AG04449 (cell line): ENCODE measurements at regions not wholly inside any gene's neighbourhood (a gene's known extent, or its start where the extent isn't known, plus 50 kb on each side); places are given as distances from the start of the nearest gene placed in this dataset.

Source experiments
- CTCF ChIA-PET: fragments of 350-600 bp; formaldehyde crosslinking; extraction: SDS; loops from one replicate; lab custom pipeline; 2021; ENCODE audit warnings: antibody characterized with exemption; lab: Yijun Ruan, JAX
- POLR2A ChIA-PET: fragments of 400-600, 350-600 bp; formaldehyde crosslinking; extraction: SDS; loops from one replicate; lab custom pipeline; 2020; ENCODE audit warnings: antibody characterized with exemption, inconsistent platforms; lab: Yijun Ruan, JAX
- DNase-seq: peaks from one replicate; pipeline ENCODE4 v3.0.0-alpha.2; 2010; ENCODE audit warnings: low read depth, low spot score
- H3K4me3 ChIP-seq: 2 replicates; pipeline ENCODE4 v1.5.1; 2011; ENCODE audit warnings: low read depth, mild to moderate bottlenecking, control low read depth, low read length
- TF ChIP-seq, protein P1 (sequence below): IDR thresholded peaks from one replicate; pipeline ENCODE4 v1.5.1; 2011; ENCODE audit warnings: mild to moderate bottlenecking, moderate library complexity, low read length, control low read depth, inconsistent platforms; ENCODE audit not compliant: insufficient read depth; ENCODE audit errors: missing control alignments

DNA sequence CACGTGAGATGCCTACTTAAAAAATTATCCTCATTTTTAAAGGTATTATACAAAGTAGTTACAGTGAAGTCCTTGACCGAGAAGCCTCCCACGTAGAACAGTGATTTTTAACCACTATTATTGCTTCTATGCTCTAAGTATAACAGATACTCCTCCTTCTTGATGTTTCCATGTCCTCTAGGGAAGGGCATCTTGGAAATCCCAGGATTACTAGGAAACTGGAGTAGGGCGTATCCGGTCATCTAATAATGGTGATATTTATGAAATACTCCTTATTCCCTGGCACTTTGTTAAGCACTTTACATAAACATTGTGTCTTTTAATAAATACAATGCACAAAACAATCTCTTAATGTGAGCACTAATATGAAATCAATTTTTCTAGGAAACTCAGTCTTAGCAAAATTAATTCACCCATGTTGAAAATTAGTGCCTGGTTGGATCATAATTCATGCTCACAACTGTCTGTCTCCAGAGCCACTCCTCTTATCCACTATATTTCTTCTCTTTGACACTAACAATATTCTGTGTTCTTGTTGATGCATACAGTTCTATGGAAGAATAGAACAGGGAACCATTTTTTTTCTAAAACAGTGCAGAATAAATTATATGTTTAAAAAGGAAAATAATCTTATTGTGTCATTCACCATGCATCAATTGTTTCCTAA, 128.6 kb upstream of the SEMA3E start:
- POLR2A ChIA-PET, result no interaction called here
- H3K4me3 ChIP-seq, result no peak overlapping the region
- TF ChIP-seq, protein P1, sequence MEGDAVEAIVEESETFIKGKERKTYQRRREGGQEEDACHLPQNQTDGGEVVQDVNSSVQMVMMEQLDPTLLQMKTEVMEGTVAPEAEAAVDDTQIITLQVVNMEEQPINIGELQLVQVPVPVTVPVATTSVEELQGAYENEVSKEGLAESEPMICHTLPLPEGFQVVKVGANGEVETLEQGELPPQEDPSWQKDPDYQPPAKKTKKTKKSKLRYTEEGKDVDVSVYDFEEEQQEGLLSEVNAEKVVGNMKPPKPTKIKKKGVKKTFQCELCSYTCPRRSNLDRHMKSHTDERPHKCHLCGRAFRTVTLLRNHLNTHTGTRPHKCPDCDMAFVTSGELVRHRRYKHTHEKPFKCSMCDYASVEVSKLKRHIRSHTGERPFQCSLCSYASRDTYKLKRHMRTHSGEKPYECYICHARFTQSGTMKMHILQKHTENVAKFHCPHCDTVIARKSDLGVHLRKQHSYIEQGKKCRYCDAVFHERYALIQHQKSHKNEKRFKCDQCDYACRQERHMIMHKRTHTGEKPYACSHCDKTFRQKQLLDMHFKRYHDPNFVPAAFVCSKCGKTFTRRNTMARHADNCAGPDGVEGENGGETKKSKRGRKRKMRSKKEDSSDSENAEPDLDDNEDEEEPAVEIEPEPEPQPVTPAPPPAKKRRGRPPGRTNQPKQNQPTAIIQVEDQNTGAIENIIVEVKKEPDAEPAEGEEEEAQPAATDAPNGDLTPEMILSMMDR, result no peak
- no peak for DNase-seq
- CTCF ChIA-PET, result no interaction called here

- CTCF ChIA-PET, result no interaction called here
- DNase-seq, result no peak
- TF ChIP-seq, protein P1, result no peak
- POLR2A ChIA-PET, result no interaction called here
- H3K4me3 ChIP-seq, result no peak overlapping the region
Observed at GRCh38 chr7:83769407-83769806, 120.5 kb upstream of the SEMA3E start.

DNA sequence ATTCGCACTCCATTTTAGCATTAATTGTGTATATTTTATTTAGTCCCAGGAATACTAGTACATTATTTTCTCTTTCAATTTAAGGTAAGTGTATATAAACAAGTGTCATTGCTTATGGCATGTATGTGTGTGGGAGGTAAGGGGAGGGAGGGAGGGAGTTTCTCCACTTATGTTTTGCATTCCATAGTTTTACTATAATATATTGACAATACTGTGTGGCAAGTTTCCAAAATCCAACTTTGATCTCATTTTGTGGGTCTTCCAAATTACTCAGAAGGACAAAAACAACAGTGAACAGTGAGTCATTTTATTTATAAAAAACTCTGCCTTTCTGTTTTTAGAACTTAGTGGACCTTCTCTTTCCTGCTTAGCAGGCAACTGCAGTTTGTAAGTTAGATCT, 102.3 kb upstream of the SEMA3E start:
- no peak overlapping the region for H3K4me3 ChIP-seq
- TF ChIP-seq, protein P1, result no peak
- no peak for DNase-seq
- ChIA-PET CTCF (no interaction called here), POLR2A (no interaction called here)

DNA sequence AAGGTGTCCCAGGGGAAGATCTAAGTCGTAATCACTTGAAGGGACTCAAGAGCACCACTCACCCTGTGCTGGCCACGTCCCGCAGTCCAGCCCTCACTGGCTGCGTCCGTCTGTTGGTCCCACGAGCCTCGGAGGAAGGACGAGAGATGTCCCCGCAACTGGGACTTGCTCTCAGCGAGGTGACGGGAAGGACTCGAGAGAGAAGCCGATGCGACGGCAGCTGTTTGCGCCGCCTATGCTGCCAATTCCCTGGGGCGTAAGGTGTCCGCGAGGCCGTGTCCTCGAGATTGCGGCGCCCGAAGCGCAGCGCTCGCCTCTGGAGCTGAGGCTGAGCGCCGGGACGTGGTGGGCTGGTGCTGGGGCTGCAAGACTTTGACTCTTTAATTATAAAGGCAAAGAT, 100.6 kb upstream of the SEMA3E start:
- DNase-seq, result no peak
- POLR2A ChIA-PET, result no interaction called here
- no peak overlapping the region for H3K4me3 ChIP-seq
- CTCF ChIA-PET, result no interaction called here
- TF ChIP-seq, protein P1, result no peak

GRCh38 chr7:83739527-83739926, 90.6 kb upstream of the SEMA3E start:
- no peak for DNase-seq
- H3K4me3 ChIP-seq, result no peak overlapping the region
- TF ChIP-seq, protein P1, result no peak
- ChIA-PET POLR2A (no interaction called here), CTCF (no interaction called here)

GRCh38 chr7:83738291-83738835, 89.4 kb upstream of the SEMA3E start:
- ChIA-PET CTCF (no interaction called here), POLR2A (no interaction called here)
- TF ChIP-seq, protein P1, result no peak
- no peak overlapping the region for H3K4me3 ChIP-seq
- no peak for DNase-seq
